ENCODE measurements at regions not wholly inside any gene's neighbourhood (a gene's known extent, or its start where the extent isn't known, plus 50 kb on each side); places are given as distances from the start of the nearest gene placed in this dataset.

DNA sequence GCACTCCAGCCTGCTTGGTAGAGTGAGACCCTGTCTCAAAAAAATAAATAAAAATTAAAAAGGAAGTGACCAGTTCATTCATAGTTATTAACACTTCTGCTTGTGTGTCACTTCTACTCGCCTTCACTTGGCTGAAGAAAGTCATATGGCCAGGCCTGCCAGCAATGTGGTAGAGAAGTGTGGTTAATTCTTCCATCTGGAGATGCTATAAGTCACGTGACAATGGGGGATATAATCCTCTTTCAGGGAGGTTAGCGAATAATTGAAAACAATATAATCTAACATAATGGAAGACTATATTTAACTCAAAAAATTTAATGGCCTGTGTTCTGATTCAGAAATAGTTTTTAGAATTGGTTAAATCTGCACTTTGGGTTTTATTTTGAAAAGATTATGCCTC is 305.6 kb downstream of the DOCK8 start:
- Histone ChIP-seq H3K9ac (ENCODE audit: low read depth, low read length, poor library complexity) (no peak overlapping the region), H3K18ac (ENCODE audit: low read length) (no peak overlapping the region), H3K27me3 (ENCODE audit: control insufficient read depth in 3 of 3, insufficient read depth in 3 of 3, low read depth in 1 of 3, low read length in 3 of 3) (no peaks in the 10 kb centered on the region), H3K36me3 (replicated peaks in 1 of 2; ENCODE audit: control insufficient read depth in 2 of 2, insufficient read depth in 2 of 2, low read length in 2 of 2) (no peaks in the 10 kb centered on the region), H2BK120ac (ENCODE audit: low read depth, low read length) (no peak overlapping the region), H3K9me3 (replicated peaks in 1 of 2; ENCODE audit: control insufficient read depth in 2 of 2, insufficient read depth in 1 of 2, low read depth in 1 of 2, low read length in 2 of 2) (no peaks in the 10 kb centered on the region), H3K23ac (ENCODE audit: low read depth, low read length, poor library complexity) (no peak overlapping the region), H3K4ac (ENCODE audit: low read length) (no peak overlapping the region), H4K8ac (ENCODE audit: low read depth, low read length) (no peak overlapping the region), H3K4me3 (ENCODE audit: low read length in 2 of 2) (no peak overlapping the region), H3K27ac (replicated peaks; ENCODE audit: low read length) (no peak overlapping the region), H3K14ac (ENCODE audit: low read length) (no peak overlapping the region), H4K91ac (ENCODE audit: low read depth, low read length, poor library complexity) (no peak overlapping the region), H2BK15ac (ENCODE audit: low read length) (no peak overlapping the region), H2BK12ac (ENCODE audit: low read length) (no peak overlapping the region), H3K4me2 (ENCODE audit: insufficient read depth, low read length, poor library complexity, severe bottlenecking) (no peak overlapping the region), H3K79me1 (ENCODE audit: low read depth, low read length) (no peaks in the 10 kb centered on the region), H2AK5ac (ENCODE audit: low read depth, low read length) (no peak overlapping the region), H2BK5ac (ENCODE audit: low read length) (no peak overlapping the region), H2AFZ (ENCODE audit: low read length) (no peak overlapping the region), H3K4me1 (ENCODE audit: control insufficient read depth in 2 of 2, insufficient read depth in 1 of 2, low read depth in 1 of 2, low read length in 2 of 2) (no peaks in the 10 kb centered on the region)
- DNase-seq (ENCODE audit: low spot score), result no peak
- no CpG with 5 or more reads among the region's 3 CpGs for WGBS, 2 donors (ENCODE audit: extremely low coverage in 2 of 2, insufficient read length in 2 of 2, insufficient replicate concordance in 1 of 2)

DNA sequence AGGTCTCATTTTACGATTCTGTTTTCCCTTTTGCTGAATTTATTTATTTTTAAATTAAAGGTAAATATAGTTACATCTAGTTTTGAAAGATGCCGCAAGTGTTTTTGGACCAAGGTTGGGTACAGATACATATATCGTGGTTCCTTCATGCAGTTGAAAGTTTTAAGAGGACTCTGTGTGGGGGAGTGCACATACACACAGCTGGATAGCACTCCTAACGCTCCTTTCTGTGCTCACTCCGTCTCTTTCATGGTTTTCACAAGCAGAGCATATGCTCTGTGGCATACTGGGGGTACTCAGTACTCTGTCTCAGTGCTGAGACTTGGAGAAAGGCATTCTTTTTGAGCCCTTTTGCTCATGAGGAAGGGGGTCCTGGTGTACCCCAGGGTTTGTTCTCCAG is 307.5 kb downstream of the DOCK8 start:
- DNase-seq (ENCODE audit: low spot score), result no peak
- H2BK15ac ChIP-seq (ENCODE audit: low read length), result no peak overlapping the region
- no peak overlapping the region for H3K4me3 ChIP-seq (ENCODE audit: low read length in 2 of 2)
- H3K36me3 ChIP-seq (replicated peaks in 1 of 2; ENCODE audit: control insufficient read depth in 2 of 2, insufficient read depth in 2 of 2, low read length in 2 of 2), result no peaks in the 10 kb centered on the region
- H3K27ac ChIP-seq (replicated peaks; ENCODE audit: low read length), result no peak overlapping the region
- no peak overlapping the region for H4K91ac ChIP-seq (ENCODE audit: low read depth, low read length, poor library complexity)
- no peak overlapping the region for H3K4ac ChIP-seq (ENCODE audit: low read length)
- no CpG with 5 or more reads among the region's 5 CpGs for WGBS, 2 donors (ENCODE audit: extremely low coverage in 2 of 2, insufficient read length in 2 of 2, insufficient replicate concordance in 1 of 2)
- H4K8ac ChIP-seq (ENCODE audit: low read depth, low read length), result no peak overlapping the region
- no peak overlapping the region for H3K4me2 ChIP-seq (ENCODE audit: insufficient read depth, low read length, poor library complexity, severe bottlenecking)
- H3K4me1 ChIP-seq (ENCODE audit: control insufficient read depth in 2 of 2, insufficient read depth in 1 of 2, low read depth in 1 of 2, low read length in 2 of 2), result no peaks in the 10 kb centered on the region
- H3K27me3 ChIP-seq (ENCODE audit: control insufficient read depth in 3 of 3, insufficient read depth in 3 of 3, low read depth in 1 of 3, low read length in 3 of 3), result no peaks in the 10 kb centered on the region
- no peak overlapping the region for H2AK5ac ChIP-seq (ENCODE audit: low read depth, low read length)
- no peaks in the 10 kb centered on the region for H3K79me1 ChIP-seq (ENCODE audit: low read depth, low read length)
- H2AFZ ChIP-seq (ENCODE audit: low read length), result no peak overlapping the region
- no peak overlapping the region for H3K9ac ChIP-seq (ENCODE audit: low read depth, low read length, poor library complexity)
- H3K9me3 ChIP-seq (replicated peaks in 1 of 2; ENCODE audit: control insufficient read depth in 2 of 2, insufficient read depth in 1 of 2, low read depth in 1 of 2, low read length in 2 of 2), result no peaks in the 10 kb centered on the region
- no peak overlapping the region for H3K14ac ChIP-seq (ENCODE audit: low read length)
- no peak overlapping the region for H2BK12ac ChIP-seq (ENCODE audit: low read length)
- no peak overlapping the region for H2BK120ac ChIP-seq (ENCODE audit: low read depth, low read length)
- no peak overlapping the region for H2BK5ac ChIP-seq (ENCODE audit: low read length)
- H3K23ac ChIP-seq (ENCODE audit: low read depth, low read length, poor library complexity), result no peak overlapping the region
- H3K18ac ChIP-seq (ENCODE audit: low read length), result no peak overlapping the region

DNA sequence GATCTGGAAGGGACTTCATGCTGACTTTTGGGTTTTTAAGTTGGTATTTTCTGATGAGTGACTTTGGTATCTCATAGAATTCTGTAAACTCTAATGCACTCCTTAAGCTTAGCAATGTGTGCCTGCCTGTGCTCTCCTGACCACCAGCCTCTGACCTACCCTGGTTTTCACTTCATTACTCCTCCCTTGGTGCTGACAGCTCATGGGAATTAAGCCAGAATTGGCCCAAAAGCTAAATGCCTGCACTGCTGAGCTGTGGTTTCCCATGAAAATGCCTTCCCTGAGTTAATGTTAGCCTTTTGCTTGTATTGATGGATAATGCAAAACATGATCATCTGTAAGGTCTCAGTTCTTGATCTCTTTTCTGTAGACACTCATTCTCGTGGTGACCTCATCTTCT is 308.0 kb downstream of the DOCK8 start:
- Histone ChIP-seq H2BK15ac (ENCODE audit: low read length) (no peak overlapping the region), H3K79me1 (ENCODE audit: low read depth, low read length) (no peaks in the 10 kb centered on the region), H4K91ac (ENCODE audit: low read depth, low read length, poor library complexity) (no peak overlapping the region), H3K36me3 (replicated peaks in 1 of 2; ENCODE audit: control insufficient read depth in 2 of 2, insufficient read depth in 2 of 2, low read length in 2 of 2) (no peaks in the 10 kb centered on the region), H3K18ac (ENCODE audit: low read length) (no peak overlapping the region), H3K4ac (ENCODE audit: low read length) (no peak overlapping the region), H2BK5ac (ENCODE audit: low read length) (no peak overlapping the region), H3K27me3 (ENCODE audit: control insufficient read depth in 3 of 3, insufficient read depth in 3 of 3, low read depth in 1 of 3, low read length in 3 of 3) (no peaks in the 10 kb centered on the region), H3K9me3 (replicated peaks in 1 of 2; ENCODE audit: control insufficient read depth in 2 of 2, insufficient read depth in 1 of 2, low read depth in 1 of 2, low read length in 2 of 2) (no peaks in the 10 kb centered on the region), H2BK120ac (ENCODE audit: low read depth, low read length) (no peak overlapping the region), H3K27ac (replicated peaks; ENCODE audit: low read length) (no peak overlapping the region), H3K4me1 (ENCODE audit: control insufficient read depth in 2 of 2, insufficient read depth in 1 of 2, low read depth in 1 of 2, low read length in 2 of 2) (no peaks in the 10 kb centered on the region), H4K8ac (ENCODE audit: low read depth, low read length) (no peak overlapping the region), H2AFZ (ENCODE audit: low read length) (no peak overlapping the region), H3K14ac (ENCODE audit: low read length) (no peak overlapping the region), H3K4me2 (ENCODE audit: insufficient read depth, low read length, poor library complexity, severe bottlenecking) (no peak overlapping the region), H2BK12ac (ENCODE audit: low read length) (no peak overlapping the region), H2AK5ac (ENCODE audit: low read depth, low read length) (no peak overlapping the region), H3K23ac (ENCODE audit: low read depth, low read length, poor library complexity) (no peak overlapping the region), H3K9ac (ENCODE audit: low read depth, low read length, poor library complexity) (no peak overlapping the region), H3K4me3 (ENCODE audit: low read length in 2 of 2) (no peak overlapping the region)
- WGBS, 2 donors (ENCODE audit: extremely low coverage in 2 of 2, insufficient read length in 2 of 2, insufficient replicate concordance in 1 of 2), result no CpG with 5 or more reads among the region's 1 CpG
- no peak for DNase-seq (ENCODE audit: low spot score)

DNA sequence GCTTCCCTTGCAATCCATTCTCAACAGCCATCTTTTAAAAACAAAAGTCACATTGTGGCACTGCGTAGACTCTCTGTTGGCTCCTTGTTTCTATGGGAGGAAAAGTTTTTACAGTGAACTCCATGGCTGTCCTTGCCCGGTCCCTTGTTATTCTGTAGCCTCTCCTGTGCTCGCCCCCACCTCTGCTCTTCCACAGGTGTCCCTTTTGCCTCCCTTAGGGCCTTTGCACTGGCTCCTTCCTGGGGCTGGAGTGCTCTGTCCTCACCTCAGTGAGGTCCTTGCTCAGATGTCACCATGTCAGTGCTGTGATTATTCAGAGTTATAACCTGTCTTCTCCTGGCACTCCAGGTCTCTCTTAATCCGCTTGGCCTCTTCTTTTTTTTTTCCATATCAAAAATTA is 308.8 kb downstream of the DOCK8 start:
- H3K79me1 ChIP-seq (ENCODE audit: low read depth, low read length), result no peaks in the 10 kb centered on the region
- H2AFZ ChIP-seq (ENCODE audit: low read length), result no peak overlapping the region
- H3K9ac ChIP-seq (ENCODE audit: low read depth, low read length, poor library complexity), result no peak overlapping the region
- no CpG with 5 or more reads among the region's 4 CpGs for WGBS, 2 donors (ENCODE audit: extremely low coverage in 2 of 2, insufficient read length in 2 of 2, insufficient replicate concordance in 1 of 2)
- H2BK15ac ChIP-seq (ENCODE audit: low read length), result no peak overlapping the region
- no peaks in the 10 kb centered on the region for H3K4me1 ChIP-seq (ENCODE audit: control insufficient read depth in 2 of 2, insufficient read depth in 1 of 2, low read depth in 1 of 2, low read length in 2 of 2)
- H3K4ac ChIP-seq (ENCODE audit: low read length), result no peak overlapping the region
- no peaks in the 10 kb centered on the region for H3K36me3 ChIP-seq (replicated peaks in 1 of 2; ENCODE audit: control insufficient read depth in 2 of 2, insufficient read depth in 2 of 2, low read length in 2 of 2)
- no peak for DNase-seq (ENCODE audit: low spot score)
- H3K4me2 ChIP-seq (ENCODE audit: insufficient read depth, low read length, poor library complexity, severe bottlenecking), result no peak overlapping the region
- no peak overlapping the region for H3K14ac ChIP-seq (ENCODE audit: low read length)
- H3K18ac ChIP-seq (ENCODE audit: low read length), result no peak overlapping the region
- H2AK5ac ChIP-seq (ENCODE audit: low read depth, low read length), result no peak overlapping the region
- no peak overlapping the region for H2BK5ac ChIP-seq (ENCODE audit: low read length)
- no peak overlapping the region for H3K27ac ChIP-seq (replicated peaks; ENCODE audit: low read length)
- H2BK120ac ChIP-seq (ENCODE audit: low read depth, low read length), result no peak overlapping the region
- H2BK12ac ChIP-seq (ENCODE audit: low read length), result no peak overlapping the region
- no peak overlapping the region for H3K4me3 ChIP-seq (ENCODE audit: low read length in 2 of 2)
- H3K23ac ChIP-seq (ENCODE audit: low read depth, low read length, poor library complexity), result no peak overlapping the region
- H3K9me3 ChIP-seq (replicated peaks in 1 of 2; ENCODE audit: control insufficient read depth in 2 of 2, insufficient read depth in 1 of 2, low read depth in 1 of 2, low read length in 2 of 2), result no peaks in the 10 kb centered on the region
- no peaks in the 10 kb centered on the region for H3K27me3 ChIP-seq (ENCODE audit: control insufficient read depth in 3 of 3, insufficient read depth in 3 of 3, low read depth in 1 of 3, low read length in 3 of 3)
- no peak overlapping the region for H4K91ac ChIP-seq (ENCODE audit: low read depth, low read length, poor library complexity)
- H4K8ac ChIP-seq (ENCODE audit: low read depth, low read length), result no peak overlapping the region

All from neuronal stem cell (in vitro differentiated cells).